ENCODE measurements at regions not wholly inside any gene's neighbourhood (a gene's known extent, or its start where the extent isn't known, plus 50 kb on each side); places are given as distances from the start of the nearest gene placed in this dataset.

- Mint-ChIP-seq H3K27ac (ENCODE audit: low read depth, unreplicated experiment) (no peak overlapping the region), H3K4me3 (ENCODE audit: unreplicated experiment) (no peak overlapping the region), H3K4me1 (ENCODE audit: insufficient read depth, unreplicated experiment) (no peaks in the 10 kb centered on the region), H3K36me3 (ENCODE audit: insufficient read depth, unreplicated experiment) (no peaks in the 10 kb centered on the region), H3K27me3 (ENCODE audit: insufficient read depth, unreplicated experiment) (peaks cover 68% of the 10 kb centered on the region), H3K9me3 (ENCODE audit: unreplicated experiment) (no peaks in the 10 kb centered on the region)
- ChIA-PET POLR2A (no interaction called here), CTCF (no interaction called here)
- DNase-seq (ENCODE audit: unreplicated experiment): no peak
- TF ChIP-seq CTCF (IDR thresholded peaks at IDR 0.05; ENCODE audit: unreplicated experiment): no peak
- no TSS peak for BruUV-seq (replicated peaks)
- intact Hi-C loops (cut with micrococcal nuclease): no loop called here
These were observed 97.5 kb downstream of the RPS24 start for GRCh38 chr10:78130966-78131710.

- Mint-ChIP-seq H3K36me3 (ENCODE audit: insufficient read depth, unreplicated experiment) (no peaks in the 10 kb centered on the region), H3K27me3 (ENCODE audit: insufficient read depth, unreplicated experiment) (peaks cover 72% of the 10 kb centered on the region), H3K4me3 (ENCODE audit: unreplicated experiment) (no peak overlapping the region), H3K4me1 (ENCODE audit: insufficient read depth, unreplicated experiment) (no peaks in the 10 kb centered on the region), H3K9me3 (ENCODE audit: unreplicated experiment) (no peaks in the 10 kb centered on the region), H3K27ac (ENCODE audit: low read depth, unreplicated experiment) (no peak overlapping the region)
- no peak for TF ChIP-seq CTCF (IDR thresholded peaks at IDR 0.05; ENCODE audit: unreplicated experiment)
- ChIA-PET POLR2A (no interaction called here), CTCF (interaction anchor here (0.9 kb wide), 1 partner anchor 87 kb away, joined by 4 read pairs; no protein-coding TSS in a partner anchor)
- no TSS peak for BruUV-seq (replicated peaks)
- intact Hi-C loops (cut with micrococcal nuclease): no loop called here
- DNase-seq (ENCODE audit: unreplicated experiment): no peak
These were observed 101.2 kb downstream of the RPS24 start for GRCh38 chr10:78134773-78135306.

- no peaks in the 10 kb centered on the region for H3K36me3 Mint-ChIP-seq (ENCODE audit: insufficient read depth, unreplicated experiment)
- peaks cover 71% of the 10 kb centered on the region for H3K27me3 Mint-ChIP-seq (ENCODE audit: insufficient read depth, unreplicated experiment)
- ChIA-PET POLR2A (no interaction called here), CTCF (no interaction called here)
- BruUV-seq (replicated peaks): no TSS peak
- H3K4me3 Mint-ChIP-seq (ENCODE audit: unreplicated experiment): no peak overlapping the region
- H3K4me1 Mint-ChIP-seq (ENCODE audit: insufficient read depth, unreplicated experiment): no peaks in the 10 kb centered on the region
- intact Hi-C loops (cut with micrococcal nuclease): no loop called here
- no peaks in the 10 kb centered on the region for H3K9me3 Mint-ChIP-seq (ENCODE audit: unreplicated experiment)
- DNase-seq (ENCODE audit: unreplicated experiment): no peak
- TF ChIP-seq CTCF (IDR thresholded peaks at IDR 0.05; ENCODE audit: unreplicated experiment): no peak
- no peak overlapping the region for H3K27ac Mint-ChIP-seq (ENCODE audit: low read depth, unreplicated experiment)
These were observed 103.5 kb downstream of the RPS24 start for GRCh38 chr10:78137147-78137546.

- H3K9me3 Mint-ChIP-seq (ENCODE audit: unreplicated experiment): no peaks in the 10 kb centered on the region
These were observed 105.7 kb downstream of the RPS24 start for GRCh38 chr10:78139341-78139740.

More at GRCh38 chr10:78139341-78139740, 105.7 kb downstream of the RPS24 start:
- CTCF ChIA-PET: interaction anchor here (0.6 kb wide), 1 partner anchor 930 kb away, joined by 3 read pairs; no protein-coding TSS in a partner anchor
- TF ChIP-seq CTCF (IDR thresholded peaks at IDR 0.05; ENCODE audit: unreplicated experiment): no peak
- intact Hi-C loops (cut with micrococcal nuclease): no loop called here
- POLR2A ChIA-PET: no interaction called here
- H3K36me3 Mint-ChIP-seq (ENCODE audit: insufficient read depth, unreplicated experiment): no peaks in the 10 kb centered on the region
- peaks cover 77% of the 10 kb centered on the region for H3K27me3 Mint-ChIP-seq (ENCODE audit: insufficient read depth, unreplicated experiment)
- H3K4me1 Mint-ChIP-seq (ENCODE audit: insufficient read depth, unreplicated experiment): no peaks in the 10 kb centered on the region
- no peak overlapping the region for H3K27ac Mint-ChIP-seq (ENCODE audit: low read depth, unreplicated experiment)
- no TSS peak for BruUV-seq (replicated peaks)
- no peak overlapping the region for H3K4me3 Mint-ChIP-seq (ENCODE audit: unreplicated experiment)
- DNase-seq (ENCODE audit: unreplicated experiment): no peak

Data from MCF 10A (cell line).